C4-2B (cell line): ENCODE measurements at regions not wholly inside any gene's neighbourhood (a gene's known extent, or its start where the extent isn't known, plus 50 kb on each side); places are given as distances from the start of the nearest gene placed in this dataset.

Experiments
- ZFX ChIP-seq: fragments of 450-650 bp; IDR thresholded peaks from 2 replicates; pipeline ENCODE4 v1.6.1; 2017
- TF ChIP-seq, protein P1 (sequence below): fragments of 450-650 bp; conservative IDR thresholded peaks from 2 replicates; pipeline ENCODE4 v1.5.1; 2017; ENCODE audit warnings: mild to moderate bottlenecking

DNA sequence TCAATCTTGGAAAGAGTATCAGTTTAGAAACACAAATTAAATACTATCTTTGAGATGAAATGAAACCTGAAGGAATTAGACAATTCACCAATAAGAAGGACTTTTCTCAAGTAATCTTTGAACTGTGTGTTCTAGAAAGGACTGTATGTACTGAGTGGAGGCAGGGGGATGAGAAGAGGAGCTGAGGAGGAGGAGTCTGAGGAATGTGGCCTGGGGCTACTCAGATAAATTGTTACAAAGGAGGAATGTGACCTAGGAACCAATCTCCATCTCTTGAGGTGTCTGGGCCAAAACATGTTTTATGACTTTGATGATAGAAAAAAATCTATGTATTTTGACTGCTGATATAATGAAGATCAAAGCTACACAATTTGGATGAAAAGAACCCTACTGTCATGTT is 124.3 kb upstream of the ANKRD55 start:
- TF ChIP-seq, protein P1, sequence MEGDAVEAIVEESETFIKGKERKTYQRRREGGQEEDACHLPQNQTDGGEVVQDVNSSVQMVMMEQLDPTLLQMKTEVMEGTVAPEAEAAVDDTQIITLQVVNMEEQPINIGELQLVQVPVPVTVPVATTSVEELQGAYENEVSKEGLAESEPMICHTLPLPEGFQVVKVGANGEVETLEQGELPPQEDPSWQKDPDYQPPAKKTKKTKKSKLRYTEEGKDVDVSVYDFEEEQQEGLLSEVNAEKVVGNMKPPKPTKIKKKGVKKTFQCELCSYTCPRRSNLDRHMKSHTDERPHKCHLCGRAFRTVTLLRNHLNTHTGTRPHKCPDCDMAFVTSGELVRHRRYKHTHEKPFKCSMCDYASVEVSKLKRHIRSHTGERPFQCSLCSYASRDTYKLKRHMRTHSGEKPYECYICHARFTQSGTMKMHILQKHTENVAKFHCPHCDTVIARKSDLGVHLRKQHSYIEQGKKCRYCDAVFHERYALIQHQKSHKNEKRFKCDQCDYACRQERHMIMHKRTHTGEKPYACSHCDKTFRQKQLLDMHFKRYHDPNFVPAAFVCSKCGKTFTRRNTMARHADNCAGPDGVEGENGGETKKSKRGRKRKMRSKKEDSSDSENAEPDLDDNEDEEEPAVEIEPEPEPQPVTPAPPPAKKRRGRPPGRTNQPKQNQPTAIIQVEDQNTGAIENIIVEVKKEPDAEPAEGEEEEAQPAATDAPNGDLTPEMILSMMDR = no peak
- no peak for TF ChIP-seq ZFX
